ENCODE measurements at regions not wholly inside any gene's neighbourhood (a gene's known extent, or its start where the extent isn't known, plus 50 kb on each side); places are given as distances from the start of the nearest gene placed in this dataset.

DNA sequence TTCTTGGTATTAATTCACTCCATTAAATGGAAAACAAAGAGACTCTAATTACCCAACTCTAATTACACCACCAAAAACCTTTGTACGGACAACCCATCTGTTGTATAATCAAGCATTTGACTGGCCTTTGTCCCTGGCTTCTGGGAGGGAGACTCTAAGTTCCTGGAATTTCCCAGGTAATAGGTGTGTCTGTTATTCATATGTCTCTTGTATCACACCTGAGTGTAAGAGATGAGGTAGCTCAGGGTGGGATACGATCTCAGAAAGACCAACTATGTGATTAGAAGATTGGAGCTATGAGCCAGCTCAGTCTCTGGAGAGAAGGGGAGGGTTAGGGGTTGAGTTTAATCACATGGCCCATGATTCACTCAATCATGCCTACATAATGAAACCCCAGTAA is 94.7 kb upstream of the PLXNC1 start:
- no peak overlapping the region for H2AFZ ChIP-seq (ENCODE audit: control insufficient read depth, low read depth, low read length)
- in situ Hi-C loops (cut with MboI) = no loop called here
- 38% methylated on average over 2 of the region's 2 CpGs for WGBS (ENCODE audit: insufficient coverage, insufficient replicate concordance, low lambda C conversion rate, missing lambda C conversion rate)
- no peaks in the 10 kb centered on the region for H3K27me3 ChIP-seq (replicated peaks in 1 of 2; ENCODE audit: control insufficient read depth in 2 of 2, insufficient read depth in 2 of 2, low read length in 1 of 2)
- ChIA-PET RAD21 (ENCODE audit: unreplicated experiment) (interaction anchor here (0.5 kb wide), 1 partner anchor 613 kb away, joined by 5 read pairs; no protein-coding TSS in a partner anchor), CTCF (no interaction called here), POLR2A (no interaction called here), SMC1A (ENCODE audit: uncharacterized antibody, unreplicated experiment) (no interaction called here)
- BruUV-seq (replicated peaks) = no TSS peak
- H3K4me1 ChIP-seq (ENCODE audit: control insufficient read depth, insufficient read depth, low read length) = no peaks in the 10 kb centered on the region
- H3K4me3 ChIP-seq = no peak overlapping the region
- ATAC-seq (no peak), DNase-seq (ENCODE audit: low read depth, low spot score) (no peak), FAIRE-seq (no peak)
- H3K27ac ChIP-seq (ENCODE audit: control insufficient read depth, insufficient read depth) = no peak overlapping the region
- no peaks in the 10 kb centered on the region for H3K79me2 ChIP-seq (ENCODE audit: control insufficient read depth, insufficient read depth, low read length)
- no peaks in the 10 kb centered on the region for H4K20me1 ChIP-seq (ENCODE audit: control insufficient read depth, insufficient read depth)
- TF ChIP-seq IKZF1 (conservative IDR thresholded peaks at IDR 0.05) (no peak), SP1 (IDR thresholded peaks at IDR 0.05; ENCODE audit: low read depth, low read length) (no peak)
- H3K36me3 ChIP-seq (ENCODE audit: control insufficient read depth in 2 of 2, insufficient read depth in 2 of 2, low read length in 1 of 2) = no peaks in the 10 kb centered on the region
- no peaks in the 10 kb centered on the region; the same call in 2 of the 3 replicates for H3K9me3 ChIP-seq (replicated peaks; ENCODE audit: control insufficient read depth, insufficient read depth, low read length)
- intact Hi-C loops (cut with micrococcal nuclease; ENCODE audit: unreplicated experiment) = no loop called here
- H3K4me2 ChIP-seq (ENCODE audit: control insufficient read depth, insufficient read depth) = no peak overlapping the region
- no peak overlapping the region for H3K9ac ChIP-seq (ENCODE audit: control insufficient read depth, insufficient read depth, low read length)

DNA sequence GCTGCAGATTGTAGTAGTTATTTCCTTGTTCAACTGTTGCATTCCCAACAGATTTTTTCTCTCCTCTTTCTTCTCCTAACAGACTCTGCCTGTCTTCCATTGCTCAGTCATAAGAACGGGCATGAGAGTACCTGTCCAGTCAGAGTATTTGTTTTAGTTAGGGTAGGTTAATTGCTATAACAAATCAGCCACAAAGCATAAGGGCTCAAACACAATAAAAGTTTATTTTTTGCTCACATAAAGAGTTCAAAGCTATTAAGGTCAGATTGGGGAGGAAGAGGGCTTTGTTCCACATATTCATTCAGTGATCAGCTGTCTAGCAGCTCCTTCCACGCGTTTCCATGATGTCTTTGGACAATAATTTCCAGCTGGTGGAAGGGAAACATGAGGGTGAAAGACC is 92.8 kb upstream of the PLXNC1 start:
- H3K27ac ChIP-seq (ENCODE audit: control insufficient read depth, insufficient read depth) = no peak overlapping the region
- RAD21 ChIA-PET (ENCODE audit: unreplicated experiment) = no interaction called here
- SMC1A ChIA-PET (ENCODE audit: uncharacterized antibody, unreplicated experiment) = no interaction called here
- WGBS (ENCODE audit: insufficient coverage, insufficient replicate concordance, low lambda C conversion rate, missing lambda C conversion rate) = 9% methylated on average over 3 of the region's 3 CpGs
- ATAC-seq (no peak), FAIRE-seq (no peak), DNase-seq (ENCODE audit: low read depth, low spot score) (no peak)
- CTCF ChIA-PET = no interaction called here
- no peak overlapping the region for H3K9ac ChIP-seq (ENCODE audit: control insufficient read depth, insufficient read depth, low read length)
- H3K4me1 ChIP-seq (ENCODE audit: control insufficient read depth, insufficient read depth, low read length) = no peaks in the 10 kb centered on the region
- no peak overlapping the region for H3K4me3 ChIP-seq
- no TSS peak for BruUV-seq (replicated peaks)
- no peaks in the 10 kb centered on the region for H3K79me2 ChIP-seq (ENCODE audit: control insufficient read depth, insufficient read depth, low read length)
- H2AFZ ChIP-seq (ENCODE audit: control insufficient read depth, low read depth, low read length) = no peak overlapping the region
- no peaks in the 10 kb centered on the region for H4K20me1 ChIP-seq (ENCODE audit: control insufficient read depth, insufficient read depth)
- intact Hi-C loops (cut with micrococcal nuclease; ENCODE audit: unreplicated experiment) (no loop called here), in situ Hi-C loops (cut with MboI) (no loop called here)
- H3K27me3 ChIP-seq (replicated peaks in 1 of 2; ENCODE audit: control insufficient read depth in 2 of 2, insufficient read depth in 2 of 2, low read length in 1 of 2) = no peaks in the 10 kb centered on the region
- no peak overlapping the region for H3K4me2 ChIP-seq (ENCODE audit: control insufficient read depth, insufficient read depth)
- H3K9me3 ChIP-seq (replicated peaks; ENCODE audit: control insufficient read depth, insufficient read depth, low read length) = no peaks in the 10 kb centered on the region; the same call in 2 of the 3 replicates
- POLR2A ChIA-PET = no interaction called here
- H3K36me3 ChIP-seq (ENCODE audit: control insufficient read depth in 2 of 2, insufficient read depth in 2 of 2, low read length in 1 of 2) = no peaks in the 10 kb centered on the region
- TF ChIP-seq RUNX3 (IDR thresholded peaks at IDR 0.05; ENCODE audit: low read length) (no peak), MTA3 (IDR thresholded peaks at IDR 0.05; ENCODE audit: borderline replicate concordance, low read length) (no peak), JUNB (IDR thresholded peaks at IDR 0.05) (no peak), MEF2A (IDR thresholded peaks at IDR 0.05; ENCODE audit: insufficient read depth, low read depth, low read length) (no peak), EZH2 (IDR thresholded peaks at IDR 0.05; ENCODE audit: borderline replicate concordance, control insufficient read depth, low read depth, low read length) (no peak), ASH2L (IDR thresholded peaks at IDR 0.05; ENCODE audit: borderline replicate concordance, low read depth) (no peak), ZNF274 (IDR thresholded peaks at IDR 0.05; ENCODE audit: insufficient read depth, insufficient read length) (no peak), JUND (IDR thresholded peaks at IDR 0.05; ENCODE audit: low read depth, low read length) (no peak)
- TF ChIP-seq, protein P1, sequence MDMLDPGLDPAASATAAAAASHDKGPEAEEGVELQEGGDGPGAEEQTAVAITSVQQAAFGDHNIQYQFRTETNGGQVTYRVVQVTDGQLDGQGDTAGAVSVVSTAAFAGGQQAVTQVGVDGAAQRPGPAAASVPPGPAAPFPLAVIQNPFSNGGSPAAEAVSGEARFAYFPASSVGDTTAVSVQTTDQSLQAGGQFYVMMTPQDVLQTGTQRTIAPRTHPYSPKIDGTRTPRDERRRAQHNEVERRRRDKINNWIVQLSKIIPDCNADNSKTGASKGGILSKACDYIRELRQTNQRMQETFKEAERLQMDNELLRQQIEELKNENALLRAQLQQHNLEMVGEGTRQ (IDR thresholded peaks at IDR 0.05; ENCODE audit: borderline replicate concordance, low read depth, low read length) = no peak
- TF ChIP-seq, protein P2, sequence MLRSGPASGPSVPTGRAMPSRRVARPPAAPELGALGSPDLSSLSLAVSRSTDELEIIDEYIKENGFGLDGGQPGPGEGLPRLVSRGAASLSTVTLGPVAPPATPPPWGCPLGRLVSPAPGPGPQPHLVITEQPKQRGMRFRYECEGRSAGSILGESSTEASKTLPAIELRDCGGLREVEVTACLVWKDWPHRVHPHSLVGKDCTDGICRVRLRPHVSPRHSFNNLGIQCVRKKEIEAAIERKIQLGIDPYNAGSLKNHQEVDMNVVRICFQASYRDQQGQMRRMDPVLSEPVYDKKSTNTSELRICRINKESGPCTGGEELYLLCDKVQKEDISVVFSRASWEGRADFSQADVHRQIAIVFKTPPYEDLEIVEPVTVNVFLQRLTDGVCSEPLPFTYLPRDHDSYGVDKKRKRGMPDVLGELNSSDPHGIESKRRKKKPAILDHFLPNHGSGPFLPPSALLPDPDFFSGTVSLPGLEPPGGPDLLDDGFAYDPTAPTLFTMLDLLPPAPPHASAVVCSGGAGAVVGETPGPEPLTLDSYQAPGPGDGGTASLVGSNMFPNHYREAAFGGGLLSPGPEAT (IDR thresholded peaks at IDR 0.05; ENCODE audit: low read depth) = no peak
- TF ChIP-seq, protein P3, sequence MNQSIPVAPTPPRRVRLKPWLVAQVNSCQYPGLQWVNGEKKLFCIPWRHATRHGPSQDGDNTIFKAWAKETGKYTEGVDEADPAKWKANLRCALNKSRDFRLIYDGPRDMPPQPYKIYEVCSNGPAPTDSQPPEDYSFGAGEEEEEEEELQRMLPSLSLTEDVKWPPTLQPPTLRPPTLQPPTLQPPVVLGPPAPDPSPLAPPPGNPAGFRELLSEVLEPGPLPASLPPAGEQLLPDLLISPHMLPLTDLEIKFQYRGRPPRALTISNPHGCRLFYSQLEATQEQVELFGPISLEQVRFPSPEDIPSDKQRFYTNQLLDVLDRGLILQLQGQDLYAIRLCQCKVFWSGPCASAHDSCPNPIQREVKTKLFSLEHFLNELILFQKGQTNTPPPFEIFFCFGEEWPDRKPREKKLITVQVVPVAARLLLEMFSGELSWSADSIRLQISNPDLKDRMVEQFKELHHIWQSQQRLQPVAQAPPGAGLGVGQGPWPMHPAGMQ (IDR thresholded peaks at IDR 0.05; ENCODE audit: borderline replicate concordance) = no peak
- TF ChIP-seq, protein P4, sequence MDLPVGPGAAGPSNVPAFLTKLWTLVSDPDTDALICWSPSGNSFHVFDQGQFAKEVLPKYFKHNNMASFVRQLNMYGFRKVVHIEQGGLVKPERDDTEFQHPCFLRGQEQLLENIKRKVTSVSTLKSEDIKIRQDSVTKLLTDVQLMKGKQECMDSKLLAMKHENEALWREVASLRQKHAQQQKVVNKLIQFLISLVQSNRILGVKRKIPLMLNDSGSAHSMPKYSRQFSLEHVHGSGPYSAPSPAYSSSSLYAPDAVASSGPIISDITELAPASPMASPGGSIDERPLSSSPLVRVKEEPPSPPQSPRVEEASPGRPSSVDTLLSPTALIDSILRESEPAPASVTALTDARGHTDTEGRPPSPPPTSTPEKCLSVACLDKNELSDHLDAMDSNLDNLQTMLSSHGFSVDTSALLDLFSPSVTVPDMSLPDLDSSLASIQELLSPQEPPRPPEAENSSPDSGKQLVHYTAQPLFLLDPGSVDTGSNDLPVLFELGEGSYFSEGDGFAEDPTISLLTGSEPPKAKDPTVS (IDR thresholded peaks at IDR 0.05; ENCODE audit: low read depth, low read length) = no peak
